ENCODE measurements at regions not wholly inside any gene's neighbourhood (a gene's known extent, or its start where the extent isn't known, plus 50 kb on each side); places are given as distances from the start of the nearest gene placed in this dataset.

DNA sequence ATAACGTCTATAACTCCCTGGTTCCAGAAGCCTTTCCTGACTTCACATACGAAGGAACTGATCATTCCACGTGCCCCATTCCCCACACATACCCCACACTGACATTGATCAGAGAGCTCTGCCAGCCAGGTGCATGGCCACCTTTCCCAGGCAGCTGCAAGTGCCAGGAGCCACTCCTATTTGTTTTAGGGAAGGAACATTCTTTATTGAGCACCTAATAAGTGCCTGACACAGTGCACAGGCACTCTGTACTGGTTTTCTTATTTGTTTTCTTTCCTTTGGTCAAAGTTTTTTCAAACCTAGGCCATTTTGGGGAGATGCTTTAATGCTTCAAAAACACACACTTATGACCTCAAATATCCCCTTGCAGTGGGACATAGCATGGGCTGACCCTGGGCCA lies 50.0 kb downstream of the PITPNM2 start:
- no peak for DNase-seq

DNA sequence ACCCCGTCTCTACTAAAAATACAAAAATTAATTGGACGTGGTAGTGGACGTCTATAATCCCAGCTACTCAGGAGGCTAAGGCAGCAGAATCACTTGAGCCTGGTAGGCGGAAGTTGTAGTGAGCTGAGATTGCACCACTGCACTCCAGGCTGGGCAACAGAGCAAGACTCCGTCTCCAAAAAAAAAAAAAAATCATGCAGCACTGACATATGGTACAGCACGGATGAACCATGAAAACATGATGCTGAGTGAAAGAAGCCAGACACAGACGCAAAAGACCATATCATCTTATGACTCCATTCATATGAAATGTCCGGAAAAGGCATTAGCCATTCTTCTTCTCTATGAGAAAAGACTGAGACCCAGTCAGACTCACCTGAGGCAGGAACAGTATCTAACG lies 50.4 kb downstream of the PITPNM2 start:
- DNase-seq = no peak

DNA sequence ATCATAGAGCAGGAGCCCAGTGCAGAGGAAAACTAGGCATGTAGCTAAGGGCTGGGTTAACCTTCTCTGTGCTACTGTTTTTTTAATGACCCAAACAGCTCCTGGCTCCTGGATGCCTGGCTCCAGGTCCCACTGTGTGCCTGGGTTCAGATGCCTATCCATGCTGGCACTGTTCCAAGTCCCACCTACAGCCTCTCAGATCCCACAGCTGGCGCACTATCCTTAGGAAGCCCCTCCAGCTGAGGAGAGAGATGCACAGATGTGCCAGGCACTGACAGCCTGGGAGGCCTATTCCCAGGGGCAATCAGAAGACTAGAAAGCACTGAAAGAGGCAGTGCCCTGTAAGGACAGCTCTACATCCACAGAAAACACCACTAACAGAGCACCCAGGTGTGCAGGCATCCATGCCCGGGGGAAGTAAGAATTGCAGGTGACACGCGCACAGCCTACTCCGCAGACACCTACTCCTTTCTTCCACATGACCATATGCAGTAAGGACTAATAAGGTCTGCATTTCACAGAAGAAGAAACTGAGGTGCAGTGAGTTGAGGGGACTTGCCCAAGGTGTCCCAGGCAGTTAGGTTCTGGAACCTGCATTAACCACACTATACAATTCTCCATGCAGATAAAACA lies 51.2 kb downstream of the PITPNM2 start:
- no peak for DNase-seq

DNA sequence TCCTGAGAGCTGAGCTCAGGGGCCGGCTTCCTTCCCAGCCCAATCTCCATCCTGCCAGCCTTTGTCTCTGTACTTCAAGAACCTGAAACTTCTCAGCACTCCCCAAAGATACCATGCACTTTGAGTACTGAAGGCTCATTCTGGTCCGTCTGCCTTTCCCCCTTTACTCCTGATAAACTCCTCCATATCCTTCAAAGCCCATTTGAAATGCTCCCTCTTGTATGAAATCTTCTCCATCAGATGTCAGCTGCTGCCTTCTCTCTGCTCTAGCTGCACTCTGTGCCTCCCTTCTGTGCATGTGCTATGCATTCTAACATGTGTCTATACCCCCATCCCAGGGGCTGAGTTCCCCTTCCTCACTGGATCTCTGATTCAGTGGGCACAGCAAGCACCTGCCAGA lies 52.1 kb downstream of the PITPNM2 start:
- no peak for DNase-seq

DNA sequence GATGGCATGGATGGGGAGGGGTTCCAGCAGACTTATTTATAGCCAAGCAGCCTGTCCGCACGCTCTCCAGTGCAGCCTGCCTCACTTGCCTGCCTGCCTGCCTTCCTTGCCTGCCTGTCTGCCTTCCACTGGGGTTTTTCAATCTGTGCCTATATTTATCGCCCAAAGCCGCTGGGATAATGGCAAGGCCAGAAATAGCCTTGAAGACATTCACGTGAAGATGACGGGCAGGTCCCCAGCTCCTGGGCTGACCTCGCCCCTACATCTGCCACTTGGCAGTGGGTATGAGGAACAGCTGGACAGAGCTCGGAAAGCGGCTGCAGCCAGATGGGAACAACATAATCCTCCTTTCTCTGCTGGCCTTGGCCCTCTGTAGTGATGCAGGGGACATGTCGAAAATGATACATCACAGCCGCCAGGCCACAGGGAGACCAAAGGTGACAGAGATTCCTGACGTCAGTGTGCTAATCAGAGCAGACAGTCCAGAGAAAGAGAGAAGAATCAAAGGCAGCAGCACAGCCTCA lies 53.3 kb downstream of the PITPNM2 start:
- DNase-seq = no peak

DNA sequence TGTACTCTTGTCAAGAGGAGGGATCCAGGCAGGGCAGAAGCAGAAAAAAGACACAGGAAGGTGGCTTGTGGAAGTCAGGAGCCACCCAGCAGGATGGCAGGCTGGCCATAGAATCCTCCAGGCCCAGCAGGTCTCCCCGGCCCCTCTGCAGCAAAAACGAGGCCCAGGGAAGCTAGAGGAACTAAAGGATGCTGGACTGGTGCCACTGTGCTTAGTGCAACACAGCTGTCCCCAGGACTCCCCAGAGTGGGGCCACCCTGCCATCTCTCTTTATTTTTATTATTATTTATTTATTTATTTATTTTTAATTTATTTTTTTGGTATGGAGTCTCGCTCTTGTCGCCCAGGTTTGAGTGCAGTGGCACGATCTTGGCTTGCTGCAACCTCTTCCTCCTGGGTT lies 54.1 kb downstream of the PITPNM2 start:
- no peak for DNase-seq

DNA sequence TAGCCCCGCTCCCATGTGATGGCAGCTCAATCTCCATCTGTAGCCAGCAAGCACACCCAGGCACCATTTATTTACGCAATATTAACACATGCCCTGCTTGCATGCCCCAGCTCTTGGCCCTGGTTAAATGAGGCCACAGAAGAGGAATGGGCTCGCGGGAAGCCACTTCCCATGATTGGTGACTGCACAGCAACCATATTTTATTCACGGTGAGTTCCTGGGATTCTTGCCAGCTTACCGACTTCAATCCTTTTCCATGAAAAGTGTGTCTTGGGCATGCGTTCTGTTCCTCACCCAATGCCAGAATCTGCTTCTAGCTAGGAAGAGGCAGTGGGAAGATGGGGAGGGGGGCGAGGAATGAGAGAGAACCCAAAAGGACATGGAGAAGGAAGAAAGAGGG lies 54.7 kb downstream of the PITPNM2 start:
- no peak for DNase-seq

DNA sequence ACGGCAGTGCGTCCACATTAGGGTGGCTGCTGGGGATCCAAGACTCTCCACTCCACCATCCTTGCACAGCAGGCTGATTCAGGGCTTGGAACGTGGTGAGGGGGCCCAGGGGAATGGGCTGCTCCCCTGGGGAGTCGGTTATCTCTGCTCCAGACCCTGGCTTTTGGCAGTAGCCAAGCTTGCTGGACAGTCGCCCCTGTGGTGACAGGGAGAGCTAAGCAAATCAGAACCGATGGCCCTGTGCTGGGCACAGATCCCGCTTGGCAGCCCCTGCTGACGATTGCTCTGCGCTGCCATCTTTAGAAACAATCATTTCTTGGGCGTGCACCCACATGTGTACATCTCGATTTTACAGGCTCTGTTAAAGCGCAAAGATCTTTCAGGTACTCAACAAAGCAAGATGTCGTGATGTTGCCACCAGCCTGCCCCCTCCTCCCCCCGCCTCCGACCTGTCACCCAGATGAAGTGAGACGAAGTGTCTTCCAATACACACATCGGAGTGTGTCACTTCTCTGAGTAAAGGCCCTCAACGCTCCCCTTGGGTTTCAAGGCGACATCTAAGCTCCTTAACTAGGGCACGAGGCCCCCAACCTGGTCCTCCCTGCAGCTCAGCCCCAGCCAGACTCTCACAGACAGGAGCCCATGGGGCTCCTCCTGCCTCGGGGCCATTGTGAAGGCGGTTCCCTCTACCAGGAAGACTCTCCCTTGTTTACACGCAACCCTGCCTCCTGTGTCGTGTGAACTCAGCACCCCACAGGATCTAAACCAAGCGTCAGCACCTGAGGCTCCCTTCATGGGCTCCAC lies 55.6 kb downstream of the PITPNM2 start:
- no peak for DNase-seq

DNA sequence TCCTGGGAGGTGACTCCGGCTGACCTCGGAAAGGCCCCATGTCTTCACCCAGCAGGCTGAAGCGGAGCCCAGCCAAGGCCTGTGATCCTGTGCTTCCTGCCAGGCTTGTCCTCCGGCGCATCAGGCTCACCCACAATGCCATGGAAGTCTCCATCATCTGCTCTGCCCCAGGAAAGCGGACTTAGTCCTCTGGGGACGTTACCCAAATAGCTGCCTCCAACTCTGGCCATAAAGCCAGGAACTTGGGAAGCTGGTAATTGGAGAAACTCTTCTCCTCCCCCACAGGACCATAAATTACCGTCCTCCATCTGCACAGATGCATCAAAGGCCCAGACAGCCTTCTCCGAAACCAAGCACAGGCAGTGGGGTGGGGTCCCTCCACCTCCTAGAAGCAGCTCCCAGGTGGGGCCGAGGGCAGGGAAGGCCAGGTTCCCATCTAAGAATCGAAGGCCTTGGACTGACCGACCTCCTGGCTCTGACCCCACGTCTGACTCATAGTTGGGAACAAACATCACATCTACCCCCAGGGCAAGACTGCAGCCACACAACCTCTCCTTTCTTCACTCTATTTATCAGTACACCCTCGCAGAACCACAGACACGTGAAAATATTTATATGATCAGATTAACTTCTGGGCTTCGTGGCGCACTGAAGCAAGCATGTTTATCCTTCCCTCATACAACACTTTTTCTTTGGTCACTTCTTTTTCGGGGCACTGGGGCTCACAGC lies 56.4 kb downstream of the PITPNM2 start:
- DNase-seq = no peak

DNA sequence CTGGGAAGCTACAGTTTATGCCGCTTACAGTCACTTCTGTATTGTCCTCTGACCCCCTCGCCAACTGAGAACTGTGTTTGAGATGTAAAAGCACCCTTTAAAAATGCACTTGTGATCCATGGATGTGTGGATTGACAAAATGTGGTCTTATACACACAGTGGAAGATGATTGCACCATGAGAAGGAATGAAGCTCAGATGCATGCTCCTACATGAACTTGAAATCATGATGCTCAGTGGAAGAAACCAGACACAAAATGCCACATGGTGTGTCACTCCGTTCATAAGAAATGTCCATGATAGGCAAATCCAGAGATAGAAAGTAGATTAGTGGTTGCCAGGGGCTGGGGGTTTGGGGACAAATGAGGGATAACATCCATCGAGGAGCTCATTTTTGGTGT lies 58.0 kb downstream of the PITPNM2 start:
- no peak for DNase-seq

DNA sequence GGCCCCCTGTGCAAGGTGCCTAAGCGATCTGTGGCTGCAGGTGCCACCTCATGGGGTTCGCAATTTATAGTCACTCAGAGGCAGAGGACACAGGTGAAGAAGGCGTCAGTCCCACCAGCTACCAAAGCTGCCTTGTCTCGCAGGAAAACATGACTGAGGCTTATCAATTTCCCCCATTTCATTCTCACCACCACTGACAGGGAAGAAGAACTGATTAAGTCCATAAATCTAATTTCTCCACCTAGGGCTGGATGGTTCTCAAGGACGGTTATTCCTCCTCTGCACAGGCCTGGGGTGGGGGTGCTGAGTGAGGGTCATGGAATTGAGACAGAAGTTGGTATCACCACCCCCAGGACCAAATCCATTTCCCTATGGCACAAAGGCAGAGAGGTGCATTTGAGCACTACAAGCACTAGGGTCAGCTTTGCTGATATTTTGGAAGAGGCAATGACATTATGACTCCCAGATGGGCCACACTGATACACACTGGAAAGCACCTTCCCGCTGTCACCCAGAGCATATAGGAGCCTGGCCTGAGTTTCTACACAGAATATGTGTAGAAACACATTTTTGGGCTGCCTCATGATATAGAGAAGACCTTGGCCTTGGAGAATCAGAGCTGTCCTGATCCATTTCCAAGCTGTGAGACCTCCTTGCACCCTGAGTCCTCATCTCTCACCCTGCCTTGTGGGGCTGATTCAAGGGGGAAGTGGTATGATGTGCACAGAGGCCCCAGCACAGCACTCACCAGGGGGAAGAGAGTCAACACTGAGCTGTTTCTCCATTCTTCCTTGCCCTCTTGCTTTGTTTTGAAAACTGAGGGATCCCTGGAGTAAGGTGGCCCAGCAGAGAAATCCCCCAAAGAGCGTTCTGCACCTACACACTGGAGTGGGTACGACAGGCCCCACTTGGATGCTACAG lies 59.4 kb downstream of the PITPNM2 start:
- no peak for DNase-seq

DNA sequence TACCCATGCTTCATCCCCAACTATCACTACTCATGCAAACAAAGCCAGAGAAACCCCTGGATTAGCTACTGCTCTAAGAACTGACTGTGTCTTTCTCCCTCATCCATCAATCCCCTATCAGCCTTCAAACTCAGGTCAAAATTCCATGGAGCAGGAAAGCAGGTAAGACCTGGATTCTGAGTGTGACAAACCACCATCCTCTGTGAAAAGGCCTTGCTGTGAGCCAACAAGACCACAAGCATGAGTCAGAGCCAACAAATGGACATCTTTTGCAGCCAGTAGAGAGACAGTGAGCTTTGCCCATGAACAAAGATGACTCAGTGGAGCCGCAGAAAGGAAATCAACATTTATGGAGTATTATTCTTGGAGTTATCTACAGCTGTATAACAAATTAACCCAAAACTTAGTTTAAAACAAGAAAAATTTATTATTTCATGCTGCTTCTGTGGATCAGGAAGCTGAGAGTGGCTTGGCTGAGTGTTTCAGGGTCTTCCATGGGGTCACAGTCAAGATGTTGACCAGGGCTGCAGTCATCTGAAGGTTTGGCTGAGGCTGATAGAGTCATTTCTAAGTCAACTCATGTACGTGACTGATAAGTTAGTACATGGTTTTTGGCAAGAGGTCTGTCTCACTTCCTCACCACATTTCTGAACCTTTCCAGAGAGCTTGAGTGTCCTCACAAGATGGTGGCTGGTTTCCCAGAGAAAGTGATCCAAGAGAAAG lies 61.1 kb downstream of the PITPNM2 start:
- DNase-seq = peak; percentile 50

DNA sequence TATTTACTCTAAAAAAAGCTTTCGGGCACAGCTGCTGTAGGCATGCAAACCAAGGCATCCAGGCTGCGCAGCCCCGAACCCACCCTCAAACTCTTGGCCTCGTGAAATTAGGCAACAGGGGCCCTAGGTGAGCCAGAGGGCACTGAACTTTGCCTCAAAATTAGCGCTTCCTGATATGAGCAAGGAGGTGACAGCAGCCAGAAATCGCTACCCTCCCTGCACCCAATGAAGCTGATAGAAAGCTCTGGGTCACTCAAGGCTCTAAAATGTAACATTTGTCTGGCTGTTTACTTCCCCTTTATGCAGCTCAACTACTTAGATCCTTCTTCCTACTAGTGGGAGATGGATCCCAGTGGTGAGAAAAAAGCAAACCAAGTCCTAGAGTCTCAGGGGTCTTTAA lies 61.8 kb downstream of the PITPNM2 start:
- DNase-seq = no peak

DNA sequence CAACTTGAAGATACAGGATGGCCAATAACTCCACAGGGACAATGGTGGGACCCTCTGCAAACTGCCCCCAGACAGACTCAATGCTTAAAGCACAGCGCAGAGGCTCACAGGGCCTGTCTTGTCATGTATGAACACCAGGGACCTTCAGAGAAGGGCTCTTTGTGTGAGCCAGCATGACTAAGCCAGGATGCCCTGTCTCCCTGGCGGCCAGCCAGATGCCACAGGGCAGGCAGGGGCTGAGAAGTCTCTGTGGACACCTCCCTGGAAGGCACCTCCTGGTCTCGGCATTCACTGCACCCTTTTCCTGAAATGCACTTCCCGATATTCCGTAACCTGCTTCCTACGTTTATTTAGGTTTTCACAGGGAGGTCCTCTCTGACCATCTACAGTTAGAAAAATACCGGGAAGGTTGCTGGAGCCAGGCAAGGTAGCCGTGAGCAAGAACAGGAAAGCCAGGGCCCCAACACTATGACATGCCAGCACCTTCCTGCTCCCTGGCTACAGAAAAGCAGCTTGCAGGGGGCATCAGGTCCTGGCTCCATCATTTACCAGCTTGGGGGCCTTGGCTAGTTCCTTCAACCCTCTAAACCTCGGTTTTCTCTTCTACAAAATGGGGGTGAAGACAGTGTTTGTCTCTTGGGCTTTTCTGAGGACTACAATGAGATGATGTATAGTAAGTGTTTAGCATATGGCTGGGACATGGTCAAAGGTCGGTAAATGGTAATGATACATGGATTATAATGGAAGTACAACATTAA lies 65.0 kb downstream of the PITPNM2 start:
- peak; percentile 79 for DNase-seq

DNA sequence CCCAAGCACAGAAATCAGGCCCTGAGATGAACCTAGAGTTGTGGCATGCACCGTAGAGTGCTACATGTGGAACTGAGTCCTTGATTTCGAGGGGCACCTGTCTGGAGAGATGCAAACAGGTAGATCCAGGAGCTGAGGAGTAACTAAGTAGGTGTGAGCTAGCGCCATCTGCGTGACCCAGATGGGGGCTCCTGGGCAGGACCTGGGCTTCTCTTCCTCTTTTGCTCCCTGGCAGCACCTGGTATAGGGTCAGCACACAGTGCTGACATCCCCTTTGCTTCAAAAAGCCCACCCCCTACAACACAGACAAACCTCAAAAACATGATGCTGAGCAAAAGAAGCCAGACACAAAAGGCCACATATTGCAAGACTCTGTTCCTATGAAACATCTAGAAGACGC lies 65.8 kb downstream of the PITPNM2 start:
- DNase-seq = peak; percentile 56

DNA sequence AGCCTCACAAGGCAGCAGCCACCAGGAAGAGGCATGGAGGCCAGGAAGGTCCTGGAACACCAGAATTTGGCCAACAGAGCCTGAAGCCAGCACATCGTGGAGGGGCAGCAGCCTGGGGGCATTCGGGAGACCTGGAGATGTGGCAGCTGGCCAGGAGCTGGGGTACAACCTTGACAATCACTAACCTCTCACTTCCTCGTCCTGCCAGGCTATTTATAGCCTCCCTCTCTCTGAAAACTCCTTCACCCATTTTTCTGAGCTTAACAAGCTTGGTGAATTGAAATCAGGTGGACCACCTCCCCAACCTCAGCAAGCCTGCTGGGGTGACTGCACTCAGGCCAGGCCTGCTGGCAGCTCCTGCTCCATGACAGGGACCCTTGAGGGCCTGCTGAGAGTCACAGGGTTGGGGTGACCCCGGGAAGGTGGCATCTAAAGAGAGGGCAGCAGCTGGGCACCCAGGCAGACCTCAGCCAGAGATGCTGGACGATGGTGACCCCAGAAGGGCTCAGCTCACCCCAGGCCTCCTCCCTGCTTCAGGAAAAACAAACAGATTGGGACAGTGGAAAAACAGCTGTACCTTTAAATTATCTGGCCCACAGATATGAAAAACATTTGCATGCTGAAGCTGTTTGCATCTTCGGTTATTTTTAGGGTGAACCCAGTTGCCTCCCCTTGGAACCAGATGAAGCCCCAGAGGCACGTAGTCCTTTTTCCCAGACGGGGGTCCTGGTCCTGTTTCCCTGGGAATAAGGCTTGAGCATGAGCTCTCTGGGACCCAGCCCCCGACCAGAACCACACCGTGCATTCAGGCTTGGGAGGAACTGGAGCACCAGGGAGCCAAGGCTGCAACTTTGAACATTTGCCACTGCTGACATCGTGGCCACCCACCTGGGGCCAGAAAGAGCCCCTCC lies 67.0 kb downstream of the PITPNM2 start:
- DNase-seq = peak; percentile 71

DNA sequence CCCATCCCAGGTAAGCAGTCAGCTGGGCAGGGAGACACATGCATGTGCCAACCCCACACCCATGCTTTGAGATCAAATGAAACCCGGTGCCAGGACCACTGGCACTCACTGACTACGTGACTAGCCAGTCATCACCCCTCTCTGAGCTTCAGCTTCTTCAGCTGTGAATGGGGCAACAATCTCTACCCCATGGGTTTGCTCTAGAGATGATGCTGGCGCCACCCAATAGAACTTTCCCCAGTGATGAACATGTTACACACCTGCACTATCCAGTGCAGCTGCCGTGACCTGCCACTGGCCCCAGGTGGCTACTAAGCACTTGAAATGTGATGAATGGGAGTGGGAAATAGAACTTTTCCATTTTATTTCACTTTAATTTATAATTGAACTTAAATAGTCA lies 70.3 kb downstream of the PITPNM2 start:
- DNase-seq = no peak

DNA sequence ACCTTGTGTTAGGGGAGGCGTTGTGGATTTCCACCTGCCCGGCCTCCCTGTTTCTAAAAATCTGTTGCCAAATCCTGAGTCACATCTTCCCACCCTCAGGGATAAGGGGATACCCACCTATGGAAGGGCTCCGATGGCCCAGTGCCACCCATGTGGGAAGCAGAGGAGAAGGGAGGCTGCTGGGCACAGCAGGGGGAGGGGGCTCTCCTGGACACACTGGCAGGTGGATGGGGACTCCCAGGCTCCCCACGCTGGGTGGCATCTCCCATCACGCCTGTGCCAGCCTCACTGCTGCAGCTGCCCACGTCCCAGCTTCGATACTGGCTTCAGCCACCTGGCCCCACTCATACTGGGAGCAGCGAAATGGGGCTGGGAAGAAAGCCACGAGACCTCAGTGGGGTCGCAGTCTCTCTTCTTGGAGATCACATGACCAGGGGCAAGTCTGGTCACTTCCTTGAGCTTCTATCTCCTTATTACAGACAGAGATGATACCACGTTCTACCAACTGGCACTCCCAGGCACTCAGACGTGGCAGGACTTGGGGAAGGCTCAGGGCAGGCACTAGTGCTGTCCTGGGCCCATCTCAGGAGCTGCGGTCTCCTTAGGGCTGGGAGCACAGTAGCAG lies 72.2 kb downstream of the PITPNM2 start:
- no peak for DNase-seq

DNA sequence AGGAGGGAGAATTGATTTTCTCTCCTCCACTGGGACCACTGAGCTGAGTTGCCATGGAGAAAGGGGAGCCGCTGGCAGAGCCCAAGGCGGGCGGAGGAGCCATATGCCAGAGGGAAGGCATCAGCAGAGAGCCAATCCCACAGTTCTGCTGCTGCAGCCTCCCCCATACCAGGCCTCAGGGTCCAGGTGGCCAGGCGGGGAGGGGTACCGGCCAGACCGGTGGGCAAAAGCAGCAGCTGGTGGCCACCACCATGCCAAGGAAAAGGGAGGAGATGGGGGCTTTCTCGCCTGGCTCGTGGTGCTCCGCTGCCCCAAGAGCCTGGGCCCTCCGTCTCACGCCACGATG lies 72.8 kb downstream of the PITPNM2 start:
- DNase-seq = no peak
